GM19372 (cell line): ENCODE measurements at regions not wholly inside any gene's neighbourhood (a gene's known extent, or its start where the extent isn't known, plus 50 kb on each side); places are given as distances from the start of the nearest gene placed in this dataset.

Experiments used
- ATAC-seq: cut with Tn5 transposase; IDR thresholded peaks from one replicate; pipeline ENCODE4 v1.9.1; 2021; ENCODE audit warnings: mild to moderate bottlenecking, low read depth, moderate library complexity; ENCODE audit not compliant: unreplicated experiment

DNA sequence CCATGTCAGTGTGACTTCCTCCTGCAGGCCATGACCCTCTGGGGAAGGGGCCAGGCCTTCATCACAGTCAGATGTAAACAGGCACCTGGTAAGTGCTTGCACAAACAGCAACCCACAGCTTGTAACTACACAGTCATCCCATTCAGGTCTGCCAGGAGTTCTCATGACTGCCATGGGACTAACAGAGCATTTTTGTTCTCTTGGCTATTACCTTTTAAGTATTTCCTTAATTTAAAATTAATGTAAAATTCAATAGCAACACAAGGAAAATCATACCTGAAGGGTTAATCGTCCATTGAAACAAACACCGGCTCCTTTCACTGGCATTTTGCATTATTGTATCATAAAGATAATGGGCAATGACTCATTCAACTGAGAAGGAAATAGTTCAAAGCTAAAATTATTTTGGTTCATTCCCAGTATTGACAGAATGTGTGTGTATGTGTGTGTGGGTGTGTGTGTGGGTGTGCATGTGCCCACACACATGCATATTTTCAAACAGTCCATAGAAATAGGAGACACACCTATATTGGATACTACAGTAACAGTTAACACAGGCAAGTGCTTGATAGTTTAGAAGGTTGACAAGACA is 307.9 kb downstream of the WDR11 start:
- no peak for ATAC-seq

DNA sequence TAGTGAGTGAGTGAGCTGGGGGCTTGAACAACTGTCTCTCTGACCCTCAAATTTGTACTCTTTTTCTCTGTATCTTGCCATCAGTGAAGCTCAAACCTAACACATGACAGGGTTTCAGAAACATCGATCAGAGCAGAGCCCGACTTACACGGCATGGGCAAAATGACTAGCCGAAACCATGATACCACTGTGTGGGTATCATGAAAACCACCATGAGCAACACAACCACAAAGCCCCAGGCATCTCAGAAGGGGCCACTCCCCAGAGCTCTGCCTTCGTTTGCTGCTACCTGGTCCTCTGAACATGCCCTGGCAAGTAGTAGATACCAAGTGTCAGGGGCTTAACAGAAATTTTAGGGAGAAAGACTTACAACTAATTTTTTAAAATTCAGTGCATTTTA is 308.5 kb downstream of the WDR11 start:
- ATAC-seq, result no peak

DNA sequence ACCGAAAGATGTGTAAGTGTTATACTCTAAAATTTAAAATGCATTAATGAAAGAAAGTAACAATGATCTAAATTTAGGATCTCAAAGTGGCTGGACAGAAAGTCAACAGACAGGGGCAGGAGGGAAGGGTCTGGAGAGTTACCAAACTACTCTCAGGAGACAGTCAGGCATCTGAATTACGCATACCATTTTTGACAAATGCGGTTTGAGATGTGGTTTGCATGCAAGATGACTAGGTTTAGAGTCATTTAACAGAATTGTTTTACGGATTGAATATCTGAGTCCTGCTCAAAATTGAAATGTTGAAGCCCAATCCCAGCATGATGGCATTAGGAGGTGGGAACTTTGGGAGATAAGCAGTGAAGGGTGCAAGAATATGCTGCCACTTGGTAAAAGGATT is 314.1 kb downstream of the WDR11 start:
- no peak for ATAC-seq

DNA sequence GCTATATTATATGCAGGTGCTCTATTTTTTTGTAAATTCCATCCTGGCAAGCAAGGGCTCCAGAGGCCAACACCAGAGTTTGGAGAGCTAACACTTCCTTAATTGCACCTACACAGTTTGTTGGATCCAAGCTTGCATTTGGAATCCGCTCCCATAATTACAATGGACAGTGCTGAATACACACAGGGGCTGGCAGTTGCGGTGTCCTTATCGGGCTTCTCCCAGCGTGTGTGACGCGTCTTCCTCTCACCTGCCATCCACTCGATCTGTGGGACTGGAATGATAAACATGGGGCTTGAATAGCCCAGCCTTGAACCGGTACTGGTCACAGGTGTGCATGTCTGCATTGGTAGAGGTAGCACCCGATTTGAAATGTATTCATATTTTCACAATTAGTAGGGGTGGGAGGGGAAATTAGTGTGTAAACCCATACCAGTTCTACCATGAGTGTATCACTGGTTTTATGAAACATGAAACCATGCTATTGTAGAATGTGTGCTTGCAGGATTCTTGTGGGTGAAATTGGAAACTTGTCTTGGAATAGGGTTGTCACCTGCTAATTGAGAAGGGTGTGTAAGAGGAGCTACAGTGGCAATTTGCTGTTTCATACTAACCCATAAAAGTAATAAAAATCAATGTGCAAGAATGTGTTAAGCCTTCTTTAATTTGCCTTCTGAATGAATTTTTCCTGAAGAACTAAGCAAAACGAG is 316.5 kb downstream of the WDR11 start:
- ATAC-seq, result no peak

DNA sequence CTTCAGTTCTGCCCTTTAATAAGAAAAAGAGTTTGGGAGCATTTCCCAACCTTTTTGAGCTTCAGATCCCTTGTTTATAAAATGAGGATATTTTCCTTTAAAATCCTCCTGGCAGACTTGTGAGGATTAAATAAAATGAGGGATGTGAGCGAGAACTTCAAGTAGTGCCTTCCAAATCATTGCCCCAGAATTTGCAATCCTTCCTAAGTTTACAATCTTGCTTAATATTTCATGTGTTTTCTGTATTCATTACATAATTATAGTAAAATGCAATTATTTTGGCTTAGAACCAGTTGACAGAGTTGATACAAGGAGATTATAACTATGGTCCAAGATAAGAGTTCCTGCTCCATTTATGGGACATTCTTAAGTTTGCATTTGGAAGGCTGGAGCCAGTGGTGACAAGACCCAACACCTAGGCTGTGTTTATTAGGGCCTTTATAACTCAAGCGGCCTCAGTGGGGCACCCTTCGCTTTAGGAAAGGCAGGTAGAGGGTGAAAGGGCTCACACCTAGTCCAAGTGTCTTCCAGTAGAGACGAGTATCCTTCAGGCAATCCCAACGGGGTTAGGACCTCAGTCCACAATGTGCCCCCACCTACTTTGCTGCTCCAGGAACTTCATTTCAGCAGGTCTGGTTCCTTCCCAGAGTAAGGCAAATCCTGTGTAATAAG is 317.5 kb downstream of the WDR11 start:
- no peak for ATAC-seq

DNA sequence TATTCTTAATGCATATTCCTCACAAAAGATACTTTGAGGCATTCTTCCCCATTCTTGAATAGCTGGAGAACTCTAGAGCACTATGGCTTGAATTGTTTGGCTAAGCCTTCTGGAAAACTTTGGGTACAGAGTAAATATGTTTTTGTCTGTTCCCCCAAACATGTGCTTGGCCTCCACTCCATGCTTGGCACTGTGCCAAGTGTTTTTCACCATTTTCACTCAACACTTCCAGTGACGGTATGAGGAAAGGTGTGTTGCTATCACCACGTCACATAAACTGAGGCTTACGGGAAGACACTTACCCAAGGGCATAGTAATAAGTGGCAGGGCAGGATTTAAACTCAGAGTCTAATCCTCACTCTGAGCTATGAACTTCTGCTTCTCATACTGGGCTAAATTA is 318.2 kb downstream of the WDR11 start:
- ATAC-seq, result no peak

DNA sequence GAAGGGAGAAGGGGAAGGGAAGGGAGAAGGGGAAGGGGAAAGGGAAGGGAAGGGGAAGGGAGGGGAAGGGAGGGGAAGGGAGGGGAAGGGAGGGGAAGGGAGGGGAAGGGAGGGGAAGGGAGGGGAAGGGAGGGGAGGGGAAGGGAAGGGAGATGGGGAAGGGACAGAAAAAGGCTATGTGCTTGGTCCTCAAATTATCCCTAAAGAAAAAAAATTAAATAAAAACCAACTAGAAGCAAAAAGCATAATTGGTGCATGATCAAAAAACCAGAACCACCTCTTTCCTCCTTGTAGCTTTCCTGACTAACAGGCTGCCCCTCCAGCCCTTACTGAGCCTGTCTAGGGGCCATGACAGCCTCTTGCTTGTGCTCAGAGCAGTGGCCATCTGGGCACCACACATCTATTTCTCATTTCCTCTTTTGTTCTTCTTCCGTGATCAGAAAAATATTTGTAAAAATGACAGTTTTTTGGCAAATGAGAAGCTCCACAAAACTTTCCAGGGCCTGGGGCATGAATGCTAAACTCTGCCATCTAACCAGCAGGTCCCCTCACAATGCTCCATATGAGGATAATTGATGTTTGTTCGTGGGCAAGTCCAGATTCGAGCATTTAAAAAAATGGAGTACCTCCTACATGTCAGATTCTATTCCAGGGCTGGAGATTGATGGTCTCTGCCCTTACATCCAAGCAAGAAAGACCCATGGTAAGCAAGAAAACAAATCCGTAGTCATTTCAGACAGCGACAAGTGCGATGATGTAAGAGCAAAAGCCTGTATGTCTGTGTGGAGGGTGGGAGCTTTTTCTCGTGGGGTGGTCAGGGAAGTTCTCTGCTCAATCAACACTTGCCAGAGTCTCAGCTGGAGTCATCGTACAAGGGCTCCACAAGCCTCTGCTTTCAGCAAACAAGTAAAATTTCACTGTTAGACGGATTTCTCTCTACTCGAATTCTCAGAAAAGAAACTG is 320.9 kb downstream of the WDR11 start:
- no peak for ATAC-seq

DNA sequence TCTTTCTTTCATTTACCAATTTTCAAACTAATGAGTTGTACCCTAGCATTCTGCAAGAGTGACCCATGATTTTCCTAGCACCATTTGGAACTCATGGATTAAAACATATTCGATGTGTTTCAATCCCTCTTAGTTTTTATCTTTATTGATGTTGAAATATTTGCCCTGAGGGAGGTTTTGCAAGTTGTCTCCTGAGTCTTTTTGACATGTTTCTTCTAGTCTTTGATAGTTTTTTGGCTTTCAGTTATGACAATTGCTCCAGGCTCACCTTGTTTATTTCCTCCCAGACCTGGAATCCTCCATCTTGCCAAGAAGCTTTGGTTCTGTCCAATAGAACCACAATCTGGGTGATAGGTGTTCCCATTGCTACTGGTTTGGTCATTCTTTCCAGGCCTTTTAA is 327.8 kb downstream of the WDR11 start:
- ATAC-seq, result no peak

DNA sequence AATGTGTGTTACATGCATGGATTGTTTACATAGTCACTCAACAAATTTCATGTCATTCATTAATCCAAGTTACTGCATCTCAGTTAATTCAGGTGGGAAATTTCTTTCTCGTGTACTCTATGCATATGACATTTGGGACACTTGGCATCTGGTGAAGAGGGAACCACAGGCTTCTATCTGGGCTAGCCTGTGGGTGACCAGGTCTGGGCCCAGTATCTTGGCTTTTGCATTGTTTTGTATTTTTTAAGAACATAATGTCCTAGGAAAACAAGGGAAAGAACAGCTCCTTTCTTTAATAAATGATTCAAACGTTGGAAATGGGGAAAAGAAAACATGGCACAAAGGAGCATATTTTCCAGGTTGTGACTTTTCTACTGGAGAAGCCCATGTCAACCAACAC is 331.1 kb downstream of the WDR11 start:
- ATAC-seq, result no peak

DNA sequence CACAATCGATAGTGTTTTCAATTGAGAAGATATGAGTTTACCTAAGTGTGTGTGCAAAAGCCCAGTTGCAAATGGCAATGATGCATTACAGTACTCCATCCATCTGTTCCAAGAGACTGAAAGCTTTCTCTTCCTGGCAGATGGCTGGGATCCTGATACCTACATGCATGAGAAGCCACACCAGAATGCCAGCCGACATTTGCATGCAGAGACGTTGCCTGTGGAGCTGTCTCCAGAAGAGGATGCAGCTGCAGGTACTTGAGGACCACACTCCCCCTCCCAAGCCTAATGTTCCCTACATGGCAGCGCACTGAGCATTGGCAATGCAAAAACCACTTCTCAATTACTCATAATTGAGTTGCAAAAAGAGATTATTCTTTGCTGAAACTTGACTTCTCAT is 332.1 kb downstream of the WDR11 start:
- ATAC-seq, result no peak

DNA sequence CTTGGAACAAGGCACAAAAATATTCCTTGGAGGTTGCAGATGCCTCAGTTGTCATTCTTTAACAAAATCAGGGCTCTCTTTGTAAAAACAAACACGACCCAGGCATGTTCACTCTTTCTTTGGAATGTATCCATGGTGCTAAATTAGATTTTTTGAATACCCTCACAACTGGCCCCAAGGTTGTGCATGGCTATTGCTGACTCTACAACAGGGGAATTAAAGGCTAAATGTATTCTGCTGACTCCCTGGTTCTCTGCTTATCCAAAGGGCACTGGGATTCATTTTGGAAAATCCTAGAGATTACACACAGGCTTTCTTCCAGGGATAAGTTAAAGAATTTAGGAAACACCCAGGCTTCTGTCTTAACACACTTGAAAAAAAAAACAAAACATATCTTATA is 332.5 kb downstream of the WDR11 start:
- ATAC-seq, result no peak

DNA sequence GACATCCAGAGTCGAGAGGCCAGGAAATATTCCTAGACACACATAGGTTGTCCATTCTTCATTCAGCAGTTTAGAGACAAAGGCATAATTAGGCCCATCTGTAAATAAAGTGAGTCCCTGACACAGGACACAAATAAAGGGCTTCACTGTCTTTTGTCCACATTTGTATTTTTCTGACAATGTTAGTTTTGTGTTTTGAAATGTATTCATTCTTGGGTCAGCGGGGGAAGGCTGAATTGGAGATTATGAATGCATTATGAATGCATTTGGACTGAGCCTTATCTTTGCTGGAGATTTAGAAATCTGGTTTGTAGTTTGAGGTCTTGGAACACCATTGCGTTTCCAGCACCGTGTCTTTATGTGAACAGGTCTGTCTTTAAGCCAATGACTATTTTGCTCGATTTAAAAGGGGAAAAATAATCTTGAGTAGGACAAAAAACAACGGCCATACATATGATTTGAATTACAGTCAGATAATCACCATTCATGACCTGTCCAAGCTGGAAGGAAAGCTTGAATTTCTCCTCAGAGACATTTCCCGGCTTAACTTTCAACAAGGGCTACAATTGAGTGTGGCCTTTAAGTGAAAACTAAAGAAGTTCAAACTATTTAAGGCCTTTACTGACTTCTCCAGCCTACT is 334.8 kb downstream of the WDR11 start:
- no peak for ATAC-seq

DNA sequence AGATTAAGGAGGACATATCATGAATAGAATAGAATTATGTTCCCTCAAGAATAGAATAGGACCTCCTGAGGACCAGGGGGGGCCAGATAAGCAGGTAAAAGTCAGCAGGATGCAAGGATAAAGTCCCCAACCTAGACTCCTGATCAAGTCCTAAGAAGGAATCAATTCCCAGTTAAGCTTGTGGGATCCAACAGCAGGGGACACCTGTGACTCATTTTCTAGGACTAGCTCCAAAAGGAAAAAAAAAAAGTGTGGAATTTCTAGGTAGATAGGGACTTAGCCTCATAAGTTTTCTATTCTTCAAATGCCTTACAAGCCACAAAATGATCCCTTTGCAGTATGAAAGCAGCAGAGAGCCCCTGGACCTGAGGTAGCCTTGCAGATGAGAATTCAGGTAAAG is 336.2 kb downstream of the WDR11 start:
- ATAC-seq, result no peak

DNA sequence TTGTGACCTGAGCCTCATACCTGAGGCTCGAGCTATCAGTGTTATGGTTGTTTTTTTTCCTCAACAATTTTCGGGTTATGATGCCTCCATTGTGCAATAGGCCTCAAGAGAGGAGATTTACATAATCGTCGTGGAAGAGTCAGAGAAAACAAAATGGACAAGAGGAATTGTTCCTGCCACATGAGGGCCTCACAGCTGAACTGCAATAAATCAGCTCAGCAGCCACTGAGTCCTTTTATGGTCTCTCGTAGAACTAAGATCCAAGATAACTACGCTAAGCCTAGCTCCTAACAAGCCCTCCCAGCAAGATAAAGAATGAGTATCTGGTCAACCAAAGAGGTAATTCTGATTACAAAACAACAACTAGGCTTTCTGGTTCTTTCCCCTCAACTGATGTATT is 336.8 kb downstream of the WDR11 start:
- no peak for ATAC-seq

DNA sequence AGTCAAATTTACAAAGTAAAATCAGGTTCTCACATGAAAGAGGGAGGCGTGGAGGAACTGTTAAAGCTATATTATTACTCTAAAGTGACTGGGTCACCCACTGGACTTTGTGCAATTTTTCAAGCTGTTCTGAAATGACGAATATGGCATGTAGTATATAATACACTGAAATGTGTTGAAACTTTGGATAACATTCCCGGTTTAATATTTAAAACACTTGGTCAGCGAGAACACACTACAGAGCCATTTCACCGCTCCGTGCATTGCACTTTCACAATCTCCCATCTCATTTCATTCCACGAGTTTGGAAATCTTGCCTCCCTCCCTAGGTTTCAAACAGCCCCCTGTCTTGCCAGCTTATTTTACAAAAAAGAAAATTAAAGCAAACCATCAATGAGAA is 337.9 kb downstream of the WDR11 start:
- no peak for ATAC-seq

DNA sequence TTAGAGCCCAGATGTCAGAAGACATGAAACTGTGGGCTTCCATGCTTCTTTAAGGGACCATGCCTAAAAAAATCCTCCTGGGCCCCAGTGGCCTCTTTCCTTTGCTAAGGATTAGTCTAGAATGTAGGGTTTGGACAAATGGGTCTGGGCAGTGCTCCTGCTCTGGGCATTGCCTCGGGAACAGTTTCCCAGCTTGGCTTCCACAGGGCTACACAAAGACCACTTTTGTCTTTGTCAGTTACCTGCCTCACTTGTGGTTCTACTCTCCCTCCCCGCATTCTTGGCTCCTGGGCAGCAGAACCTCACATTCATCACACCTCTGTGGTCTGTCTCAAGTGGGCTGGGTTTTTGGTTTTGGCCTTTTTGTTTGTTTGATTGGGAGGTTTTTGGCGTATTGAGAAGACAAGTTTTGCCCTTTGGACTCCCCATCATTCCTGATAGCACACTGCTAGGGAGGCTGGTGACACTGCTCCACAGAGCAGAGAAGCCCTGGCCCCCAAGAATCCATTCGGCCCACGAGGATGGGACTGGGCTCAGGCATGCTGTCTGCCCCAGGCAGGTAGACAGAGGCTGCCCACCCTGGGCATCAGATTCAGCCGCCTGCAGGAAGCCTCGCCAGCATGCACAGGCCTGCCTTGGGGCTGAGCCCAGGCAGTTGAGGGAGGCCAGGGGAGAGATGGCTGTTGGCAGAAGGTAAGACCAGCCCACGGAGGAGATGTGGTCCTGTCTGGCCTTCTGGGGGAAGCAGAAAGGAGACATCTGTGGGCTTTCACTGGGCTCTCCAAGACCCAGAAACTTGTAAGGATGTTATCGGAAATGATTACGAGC is 343.7 kb downstream of the WDR11 start:
- ATAC-seq, result no peak

DNA sequence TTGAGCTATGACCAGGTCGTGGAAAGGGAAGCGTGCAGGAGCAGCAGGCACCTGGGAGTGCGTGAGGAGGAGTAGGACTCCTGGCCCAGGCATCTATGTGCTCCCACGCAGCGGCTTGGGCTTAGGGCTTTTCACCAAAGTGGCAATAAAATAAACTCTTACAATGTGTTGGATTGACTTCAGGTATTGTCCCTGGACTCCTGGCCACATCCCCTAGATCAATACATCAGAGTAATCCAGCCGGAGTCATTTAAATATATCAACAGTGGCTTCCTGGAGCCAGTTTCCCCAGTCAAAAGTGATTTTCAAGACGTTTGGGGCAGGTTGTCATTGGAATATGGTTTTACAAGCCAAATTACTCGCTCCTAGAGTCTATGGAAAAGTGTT is 344.4 kb downstream of the WDR11 start:
- no peak for ATAC-seq

DNA sequence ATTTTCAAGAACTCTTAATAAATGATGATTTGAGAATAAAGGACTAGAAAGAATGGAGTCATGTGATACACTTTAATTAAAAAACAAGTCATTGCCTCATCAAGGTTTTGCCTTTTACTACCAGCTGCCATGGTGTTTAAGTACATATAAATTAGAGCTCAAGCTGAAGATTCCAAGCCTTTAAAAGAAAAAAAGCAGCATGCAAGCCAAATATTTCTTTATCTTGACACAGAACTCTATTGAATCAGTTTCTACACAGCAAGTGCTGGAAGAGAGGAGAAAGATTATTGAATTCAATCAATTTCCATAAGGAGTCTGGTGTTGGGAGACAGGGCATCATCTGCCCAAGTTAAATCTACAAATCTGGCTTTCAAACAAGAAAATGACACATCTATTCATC is 347.9 kb downstream of the WDR11 start:
- ATAC-seq, result no peak

DNA sequence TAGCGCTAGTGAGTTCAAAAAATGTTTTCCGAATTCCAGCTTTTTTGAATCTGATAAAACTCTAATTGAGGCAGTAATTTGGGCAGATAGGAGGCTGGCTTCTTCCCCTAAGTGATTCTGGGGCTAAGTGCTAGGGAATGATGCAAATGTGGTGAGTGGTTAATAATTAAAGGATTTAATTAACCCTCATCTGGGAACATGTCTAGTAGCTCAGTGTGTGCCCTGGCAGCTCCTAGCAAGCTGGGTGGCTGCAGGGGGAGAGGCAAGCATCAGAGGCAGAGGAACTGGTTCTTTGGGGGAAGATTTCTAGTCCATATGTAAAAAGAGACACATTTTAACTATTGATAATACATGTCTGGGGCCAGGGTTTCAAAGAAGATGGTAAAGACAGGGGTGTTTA is 354.5 kb downstream of the WDR11 start:
- no peak for ATAC-seq

DNA sequence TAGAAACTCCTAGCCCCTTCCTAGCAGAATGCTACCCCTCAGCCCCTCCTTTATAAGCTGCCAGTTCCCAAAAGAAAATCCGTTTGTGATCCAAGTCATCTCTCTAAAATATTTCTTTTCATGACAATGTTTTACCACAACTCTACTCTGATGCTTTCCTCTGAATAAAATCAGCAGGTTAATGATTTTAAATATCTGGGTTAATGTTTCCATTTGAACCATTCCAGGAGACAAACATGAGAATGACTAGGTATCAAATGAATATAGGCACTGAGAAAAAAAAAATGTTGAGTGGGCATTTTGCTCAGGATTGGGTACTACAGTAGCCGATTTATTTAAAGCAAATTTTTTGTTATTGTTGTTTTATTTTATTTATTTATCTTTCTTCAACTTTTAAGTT is 360.3 kb downstream of the WDR11 start:
- ATAC-seq, result no peak
